ENCODE measurements at regions not wholly inside any gene's neighbourhood (a gene's known extent, or its start where the extent isn't known, plus 50 kb on each side); places are given as distances from the start of the nearest gene placed in this dataset.

DNA sequence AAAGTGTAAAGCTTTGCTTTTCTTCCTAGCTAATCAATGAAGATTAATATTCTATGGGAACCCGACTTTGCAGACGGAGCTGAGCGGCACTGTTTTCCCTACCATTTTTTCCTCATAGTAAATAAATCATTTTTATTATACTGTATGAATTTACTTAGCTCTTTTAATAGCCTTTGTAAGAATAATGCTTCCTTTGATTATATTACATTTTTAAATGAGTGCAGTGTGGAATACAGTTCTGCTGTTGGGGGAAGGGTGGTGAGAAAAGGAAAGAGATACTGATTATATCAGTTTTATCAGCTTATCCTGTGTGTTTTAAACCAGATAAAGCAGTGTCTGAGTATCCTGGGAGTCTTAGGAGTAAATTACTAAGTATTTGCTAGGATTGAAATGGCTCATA lies 221.4 kb upstream of the RBFOX1 start:
- TF ChIP-seq, protein P1, sequence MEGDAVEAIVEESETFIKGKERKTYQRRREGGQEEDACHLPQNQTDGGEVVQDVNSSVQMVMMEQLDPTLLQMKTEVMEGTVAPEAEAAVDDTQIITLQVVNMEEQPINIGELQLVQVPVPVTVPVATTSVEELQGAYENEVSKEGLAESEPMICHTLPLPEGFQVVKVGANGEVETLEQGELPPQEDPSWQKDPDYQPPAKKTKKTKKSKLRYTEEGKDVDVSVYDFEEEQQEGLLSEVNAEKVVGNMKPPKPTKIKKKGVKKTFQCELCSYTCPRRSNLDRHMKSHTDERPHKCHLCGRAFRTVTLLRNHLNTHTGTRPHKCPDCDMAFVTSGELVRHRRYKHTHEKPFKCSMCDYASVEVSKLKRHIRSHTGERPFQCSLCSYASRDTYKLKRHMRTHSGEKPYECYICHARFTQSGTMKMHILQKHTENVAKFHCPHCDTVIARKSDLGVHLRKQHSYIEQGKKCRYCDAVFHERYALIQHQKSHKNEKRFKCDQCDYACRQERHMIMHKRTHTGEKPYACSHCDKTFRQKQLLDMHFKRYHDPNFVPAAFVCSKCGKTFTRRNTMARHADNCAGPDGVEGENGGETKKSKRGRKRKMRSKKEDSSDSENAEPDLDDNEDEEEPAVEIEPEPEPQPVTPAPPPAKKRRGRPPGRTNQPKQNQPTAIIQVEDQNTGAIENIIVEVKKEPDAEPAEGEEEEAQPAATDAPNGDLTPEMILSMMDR (IDR thresholded peaks at IDR 0.05), result no peak
- TF ChIP-seq POLR2A (IDR thresholded peaks at IDR 0.05), result no peak

Measured in heart left ventricle (tissue), 13 donors.